Urothelium cell line (cell line): ENCODE measurements at regions not wholly inside any gene's neighbourhood (a gene's known extent, or its start where the extent isn't known, plus 50 kb on each side); places are given as distances from the start of the nearest gene placed in this dataset.

Experiments used
- DNase-seq: peaks from one replicate; pipeline ENCODE4 v3.0.0; 2011; ENCODE audit warnings: low spot score, mixed read lengths
- FAIRE-seq: peaks from 2 replicates; lab custom pipeline; 2011; peaks lifted over from hg19 to GRCh38; lab: Jason Lieb, UNC

DNA sequence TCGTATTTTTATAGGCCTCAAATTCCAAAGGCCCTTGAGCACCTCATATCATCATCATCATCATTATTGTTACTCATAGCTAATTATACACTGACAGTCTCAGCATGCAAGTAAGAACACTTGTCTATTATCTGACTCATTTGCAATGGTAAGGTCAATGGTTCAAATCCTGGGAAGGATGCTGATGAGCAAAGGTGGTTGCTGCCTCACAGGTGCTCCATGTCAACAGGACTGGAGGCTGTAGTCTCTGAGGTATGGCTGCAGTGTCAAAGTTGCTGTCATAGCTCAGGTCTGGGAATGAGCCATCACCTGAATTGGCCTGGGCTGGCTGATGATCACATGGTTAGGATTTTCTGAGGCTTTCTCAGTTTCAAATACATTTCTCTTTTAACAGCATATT is 379.3 kb downstream of the BCL11A start:
- DNase-seq, result no peak
- FAIRE-seq, result no peak

- no peak for FAIRE-seq
- no peak for DNase-seq
Observed at GRCh38 chr2:60172801-60173200, 380.7 kb downstream of the BCL11A start.

DNA sequence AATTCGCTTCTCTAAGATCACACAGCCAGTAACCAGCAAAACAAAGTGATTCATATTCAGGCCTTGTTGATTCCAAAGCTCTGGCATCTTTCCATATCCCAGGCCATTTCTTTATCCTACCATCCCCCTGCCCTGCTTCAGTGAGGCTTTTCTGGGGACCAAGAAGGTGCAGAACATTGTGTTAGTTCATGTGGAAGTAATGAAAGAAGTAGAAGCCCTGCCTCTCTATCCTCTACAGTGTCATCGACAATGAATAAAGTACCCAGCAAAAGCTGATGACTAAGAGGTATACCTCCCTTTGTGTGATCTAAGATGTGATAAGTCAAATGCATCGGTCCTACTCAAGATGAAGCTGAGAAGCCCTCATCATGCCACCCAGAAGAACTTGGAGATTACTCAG is 383.2 kb downstream of the BCL11A start:
- FAIRE-seq (no peak), DNase-seq (no peak)

DNA sequence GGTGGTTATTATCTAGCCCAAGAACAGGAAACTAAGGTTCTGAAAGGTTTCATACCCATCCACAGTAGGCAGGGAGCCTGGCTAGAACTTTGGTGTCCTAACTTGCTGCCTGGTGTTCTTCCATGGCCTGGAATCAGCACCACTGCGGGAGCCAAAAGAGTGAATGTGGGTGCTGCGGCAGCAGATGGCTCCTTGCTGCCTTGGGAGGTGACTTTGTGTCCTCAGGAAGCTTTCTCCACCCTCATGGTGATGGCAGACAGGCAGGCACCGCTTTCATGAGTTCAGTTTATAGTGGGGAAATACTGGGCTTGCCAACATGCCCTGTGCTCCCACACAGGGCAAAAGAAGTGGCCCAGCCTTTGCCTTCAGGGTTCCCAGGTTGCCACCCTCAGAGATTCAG is 385.2 kb downstream of the BCL11A start:
- FAIRE-seq (no peak), DNase-seq (no peak)

DNA sequence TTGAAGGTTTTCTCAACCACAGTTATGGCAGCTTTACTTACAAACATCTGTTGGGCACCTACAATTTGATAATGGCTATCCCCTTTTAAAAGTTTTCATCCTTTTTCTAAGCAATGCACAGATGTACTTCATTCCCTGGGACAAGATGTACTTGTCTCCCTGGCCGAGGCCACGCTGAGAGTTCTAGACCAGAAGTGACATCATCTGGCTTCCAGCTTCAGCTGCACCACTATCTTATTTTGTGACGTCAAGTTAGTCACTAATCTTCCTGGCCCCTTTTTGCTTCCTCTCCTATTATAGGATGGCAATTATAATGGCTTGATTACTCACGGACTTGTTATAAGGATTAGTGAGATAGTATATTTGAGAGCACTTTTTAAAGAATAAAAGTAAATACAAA is 386.4 kb downstream of the BCL11A start:
- FAIRE-seq (no peak), DNase-seq (no peak)

DNA sequence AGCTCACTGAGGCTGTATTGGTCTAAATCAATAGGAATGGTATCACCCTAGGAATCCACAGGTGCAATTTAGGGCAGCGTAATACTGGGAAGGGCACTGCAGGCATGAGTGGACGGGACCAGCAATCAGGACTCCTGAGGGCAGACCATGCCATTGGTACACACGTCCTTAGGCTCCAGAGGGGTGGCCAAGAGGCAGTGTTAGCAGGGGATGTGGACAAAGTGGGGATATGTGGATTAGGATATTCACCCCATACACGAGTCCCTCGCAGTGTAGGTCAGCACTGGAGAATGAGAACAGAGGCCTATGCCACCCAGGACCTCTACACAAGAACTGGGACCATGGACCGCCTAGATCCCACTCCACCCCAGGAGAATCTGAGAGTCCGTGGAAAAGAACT is 389.8 kb downstream of the BCL11A start:
- DNase-seq (no peak), FAIRE-seq (no peak)

GRCh38 chr2:60159519-60159918 is 393.9 kb downstream of the BCL11A start:
- DNase-seq (no peak), FAIRE-seq (no peak)

DNA sequence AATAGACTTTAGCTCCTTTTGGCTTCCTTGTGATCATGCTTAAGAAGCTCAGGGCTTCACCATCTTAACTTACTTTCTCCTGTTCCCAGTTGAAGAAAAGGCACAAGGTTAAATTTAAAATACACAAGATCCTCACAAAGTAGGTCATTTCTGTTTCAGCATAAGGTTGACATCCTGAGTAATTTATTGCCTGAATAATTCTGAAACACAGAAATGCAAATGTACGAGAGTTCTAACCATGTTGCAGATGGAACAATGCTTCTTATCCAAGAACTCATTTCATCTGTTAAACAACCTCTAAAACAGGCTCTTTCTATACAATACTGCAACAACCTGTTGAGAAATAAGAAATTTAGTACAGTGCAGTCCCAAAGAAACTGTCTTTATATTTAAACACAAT is 395.2 kb downstream of the BCL11A start:
- DNase-seq (no peak), FAIRE-seq (no peak)

GRCh38 chr2:60157283-60157682 is 396.2 kb downstream of the BCL11A start:
- DNase-seq, result no peak
- no peak for FAIRE-seq

GRCh38 chr2:60154142-60154541 is 399.3 kb downstream of the BCL11A start:
- DNase-seq, result no peak
- FAIRE-seq, result no peak

DNA sequence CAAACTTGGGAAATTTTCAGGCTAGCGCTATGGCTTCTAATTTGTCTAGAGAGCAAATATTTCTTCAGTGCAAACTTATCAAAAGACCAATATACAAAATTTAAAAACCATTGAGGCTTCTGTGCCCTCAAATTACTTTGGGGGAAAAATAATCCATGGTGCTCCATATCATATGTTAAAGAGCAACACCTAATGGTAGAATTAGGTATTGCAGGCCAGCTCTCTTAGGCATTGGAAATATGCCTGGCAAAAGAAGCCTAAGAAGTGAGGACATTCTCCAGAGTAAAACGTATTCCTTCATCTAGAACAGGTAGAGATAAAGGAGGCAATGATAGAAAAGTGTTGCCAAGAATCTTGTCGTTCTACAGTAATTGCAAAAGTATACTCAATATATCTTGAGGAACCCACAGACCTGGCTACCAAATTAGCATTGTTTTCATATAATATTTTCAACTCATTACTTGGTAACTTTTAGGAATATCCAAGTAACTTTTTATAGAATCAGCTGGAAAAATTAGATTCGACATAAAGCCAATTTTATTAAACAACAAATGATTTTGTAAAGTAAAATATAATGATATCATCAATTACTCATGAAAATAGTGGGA is 401.1 kb downstream of the BCL11A start:
- DNase-seq, result peak; percentile 23
- FAIRE-seq, result no peak

DNA sequence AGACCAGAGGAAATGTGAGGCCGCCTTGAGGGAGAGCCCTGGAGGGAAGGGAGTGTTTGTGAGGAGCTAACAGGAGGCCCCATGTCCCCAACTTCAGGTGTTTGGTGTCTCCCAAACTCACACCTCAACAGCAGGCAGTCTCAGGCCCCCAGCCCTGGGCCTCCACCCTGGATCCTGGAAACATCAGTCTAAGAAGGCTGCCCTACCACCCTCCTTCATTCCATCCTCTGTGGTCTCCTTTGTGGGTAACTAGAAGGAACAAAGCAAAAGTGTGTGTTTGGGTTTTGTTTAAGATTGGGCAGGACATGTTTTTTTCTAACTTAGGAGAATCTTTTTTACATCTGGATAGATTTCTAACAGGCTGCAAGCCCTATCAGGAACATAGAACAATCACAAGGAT is 404.3 kb downstream of the BCL11A start:
- FAIRE-seq (no peak), DNase-seq (no peak)

DNA sequence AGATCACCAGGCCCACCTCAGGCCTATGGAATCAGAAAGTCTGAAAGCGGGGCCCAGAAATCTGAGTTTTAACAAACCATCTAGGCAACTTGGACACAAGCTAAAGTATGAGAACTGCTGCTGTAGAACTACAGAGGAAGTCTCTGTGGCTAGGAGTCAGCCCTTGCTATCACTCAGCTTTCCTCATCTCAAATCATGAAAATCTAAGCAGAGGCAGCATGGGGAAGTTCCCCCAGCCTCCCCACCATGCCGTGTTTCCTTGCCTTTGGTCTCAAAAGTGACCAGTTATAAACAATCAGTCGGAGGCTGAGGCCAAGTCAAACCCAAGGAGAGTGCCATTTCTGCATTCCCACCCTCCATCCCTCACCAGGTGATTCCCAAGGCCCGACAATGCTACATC is 404.7 kb downstream of the BCL11A start:
- DNase-seq, result no peak
- FAIRE-seq, result no peak

- FAIRE-seq (no peak), DNase-seq (no peak)
Observed at GRCh38 chr2:60140185-60140584, 413.3 kb downstream of the BCL11A start.

DNA sequence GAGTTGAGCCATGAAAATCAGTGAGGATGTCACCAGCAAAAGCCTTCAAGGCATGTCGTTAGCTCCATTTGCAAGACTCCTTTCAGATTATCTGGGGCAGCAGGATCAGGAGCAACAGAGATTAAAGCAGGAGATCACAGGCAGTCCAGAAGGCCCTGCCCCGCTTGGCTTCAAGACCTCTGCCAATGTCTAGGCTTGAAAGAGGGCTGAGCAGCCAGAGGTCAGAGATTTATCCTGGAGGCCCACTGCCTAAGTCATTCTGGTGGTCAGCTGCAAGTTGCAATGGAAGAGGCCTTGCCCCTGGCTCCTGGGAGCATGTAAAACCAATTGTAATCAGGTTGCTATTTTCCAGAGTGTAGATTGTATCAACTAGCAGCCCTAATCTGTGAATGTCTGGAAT is 416.5 kb downstream of the BCL11A start:
- DNase-seq (no peak), FAIRE-seq (no peak)

DNA sequence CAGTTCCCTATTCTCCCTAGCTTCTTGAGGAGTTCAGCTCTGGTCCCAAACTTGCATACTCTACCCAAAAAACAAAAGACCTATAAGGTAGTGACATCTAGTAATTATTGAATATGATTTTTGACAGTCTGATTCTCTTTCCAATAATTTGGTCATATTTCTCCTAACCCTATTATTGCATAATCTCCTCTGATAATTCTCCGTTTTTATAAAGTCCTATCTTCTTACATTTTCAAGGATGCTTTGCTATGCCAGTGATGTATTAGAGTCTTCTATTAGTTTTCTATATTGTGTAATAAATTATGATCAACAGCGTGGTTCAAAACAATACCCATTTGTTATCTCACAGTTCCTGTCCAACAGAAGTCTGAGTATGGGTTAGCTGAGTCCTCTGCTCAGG is 426.3 kb downstream of the BCL11A start:
- DNase-seq, result no peak
- FAIRE-seq, result no peak

- FAIRE-seq, result no peak
Observed at GRCh38 chr2:60125611-60126426, 427.6 kb downstream of the BCL11A start.

GRCh38 chr2:60119778-60120177 is 433.7 kb downstream of the BCL11A start:
- no peak for FAIRE-seq
- DNase-seq, result no peak

More at GRCh38 chr2:60125611-60126426, 427.6 kb downstream of the BCL11A start:
- no peak for DNase-seq

GRCh38 chr2:60118917-60119316 is 434.5 kb downstream of the BCL11A start:
- FAIRE-seq, result no peak
- DNase-seq, result no peak

- no peak for DNase-seq
- no peak for FAIRE-seq
Observed at GRCh38 chr2:60118061-60118460, 435.4 kb downstream of the BCL11A start.

- no peak for FAIRE-seq
- DNase-seq, result no peak
Observed at GRCh38 chr2:60116161-60116875, 437.1 kb downstream of the BCL11A start.

- no peak for DNase-seq
- no peak for FAIRE-seq
Observed at GRCh38 chr2:60109744-60110143, 443.7 kb downstream of the BCL11A start.
